Ramos (cell line): ENCODE measurements at regions not wholly inside any gene's neighbourhood (a gene's known extent, or its start where the extent isn't known, plus 50 kb on each side); places are given as distances from the start of the nearest gene placed in this dataset.

Experiments used
- in situ Hi-C: fragments of 300-500 bp; cut with MboI; formaldehyde crosslinking; loops from one replicate; pipeline ENCODE4 v1.14.3; 2022; ENCODE audit warnings: low sequenced_read_pairs; ENCODE audit not compliant: unreplicated experiment

- in situ Hi-C loops, result no loop called here
Measured at GRCh38 chr13:77981281-77981881, 62.8 kb upstream of the EDNRB start.

GRCh38 chr13:77980592-77980991, 62.0 kb upstream of the EDNRB start:
- in situ Hi-C loops, result no loop called here

- in situ Hi-C loops, result no loop called here
Measured at GRCh38 chr13:77979721-77980385, 61.2 kb upstream of the EDNRB start.

- in situ Hi-C loops, result no loop called here
Measured at GRCh38 chr13:77975358-77976042, 56.9 kb upstream of the EDNRB start.

- in situ Hi-C loops, result no loop called here
Measured at GRCh38 chr13:77969299-77969698, 50.7 kb upstream of the EDNRB start.
